GM19193 (cell line): ENCODE measurements at regions not wholly inside any gene's neighbourhood (a gene's known extent, or its start where the extent isn't known, plus 50 kb on each side); places are given as distances from the start of the nearest gene placed in this dataset.

Experiments
- POLR2A ChIP-seq: IDR thresholded peaks from 4 replicates; pipeline ENCODE4 v1.6.1; 2011; ENCODE audit not compliant: insufficient read depth, insufficient read length; ENCODE audit errors: extremely low read depth

DNA sequence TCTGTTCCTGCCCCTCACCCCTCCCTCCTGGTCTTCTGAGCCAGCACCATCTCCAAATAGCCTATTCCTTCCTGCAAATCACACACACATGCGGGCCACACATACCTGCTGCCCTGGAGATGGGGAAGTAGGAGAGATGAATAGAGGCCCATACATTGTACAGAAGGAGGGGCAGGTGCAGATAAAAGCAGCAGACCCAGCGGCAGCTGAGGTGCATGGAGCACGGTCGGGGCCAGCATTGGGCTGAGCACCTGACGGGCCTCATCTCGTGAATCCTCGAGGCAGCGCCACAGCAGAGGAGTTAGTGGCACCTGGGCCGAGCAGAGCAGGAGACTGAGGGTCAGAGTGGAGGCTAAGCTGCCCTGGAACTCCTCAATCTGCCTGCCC lies 941.8 kb downstream of the BRD1 start:
- no peak for TF ChIP-seq POLR2A

DNA sequence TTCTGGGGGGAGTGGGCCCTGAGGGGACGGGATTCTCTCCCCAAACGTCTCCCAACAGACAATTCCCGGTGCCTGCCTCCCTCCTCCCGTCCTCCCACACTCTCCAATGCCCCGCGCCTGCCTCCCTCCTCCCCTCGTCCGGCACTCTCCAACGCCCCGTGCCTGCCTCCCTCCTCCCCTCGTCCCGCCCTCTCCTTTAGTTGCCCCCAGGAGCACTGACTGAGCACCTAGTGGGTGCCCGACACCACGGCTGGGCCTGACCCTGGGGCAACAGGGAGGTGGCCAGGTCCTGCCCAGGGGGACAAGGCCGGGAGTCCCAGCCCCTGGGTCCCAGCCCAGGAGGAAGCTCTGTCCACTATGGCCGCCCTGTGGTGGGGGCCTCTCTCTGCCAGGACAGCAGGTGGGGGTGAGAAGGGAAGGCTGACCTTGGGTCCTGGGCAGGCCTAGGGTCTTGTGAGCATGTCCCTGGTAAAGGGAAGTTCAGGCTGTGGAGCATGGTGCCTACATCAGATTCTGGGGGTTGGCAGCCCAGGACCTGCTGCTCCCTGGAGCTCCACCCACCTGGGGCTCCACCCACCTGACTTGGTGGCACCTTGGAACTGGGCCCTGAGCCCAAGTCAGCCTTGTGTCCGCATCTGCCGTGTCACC lies 942.3 kb downstream of the BRD1 start:
- TF ChIP-seq POLR2A = no peak

DNA sequence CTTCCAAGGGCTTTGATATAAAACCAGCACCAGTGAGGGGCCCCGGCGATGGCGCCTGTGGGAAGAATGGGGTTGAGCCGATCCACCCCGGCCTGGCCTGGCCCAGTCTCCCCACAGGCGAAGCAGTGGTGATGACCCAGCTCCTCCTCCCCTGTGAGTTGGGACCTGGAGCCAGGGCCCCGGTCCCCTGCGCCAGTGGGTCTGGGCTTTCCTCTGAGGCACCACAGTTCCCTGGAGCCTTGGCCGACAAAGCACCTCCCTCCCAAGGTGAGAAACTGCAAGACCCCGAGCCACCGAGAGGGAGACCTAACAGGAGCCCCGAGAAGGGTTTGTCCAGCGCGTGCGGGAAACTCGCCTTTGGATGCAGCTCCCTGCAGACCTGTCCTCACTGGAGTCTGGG lies 942.9 kb downstream of the BRD1 start:
- no peak for TF ChIP-seq POLR2A

DNA sequence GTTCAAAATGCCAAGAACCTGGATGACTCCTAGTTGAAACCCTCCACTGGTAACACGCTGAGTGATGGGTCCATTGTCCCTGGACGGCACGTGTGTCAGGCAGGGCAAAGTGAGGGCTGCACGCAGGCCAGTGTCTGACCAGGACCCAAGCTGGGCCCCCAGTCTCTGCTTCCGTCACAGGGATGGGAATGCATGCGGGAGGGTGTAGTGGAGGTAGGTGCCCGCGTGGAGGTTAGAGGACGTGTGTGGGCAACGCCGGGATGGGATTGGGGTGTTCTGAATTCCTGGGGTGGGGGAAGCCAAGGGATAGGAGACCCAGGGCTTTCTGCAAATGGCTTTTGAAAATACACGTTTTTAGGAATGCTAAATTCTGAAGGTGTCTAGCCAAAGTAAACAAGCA lies 943.3 kb downstream of the BRD1 start:
- no peak for TF ChIP-seq POLR2A

DNA sequence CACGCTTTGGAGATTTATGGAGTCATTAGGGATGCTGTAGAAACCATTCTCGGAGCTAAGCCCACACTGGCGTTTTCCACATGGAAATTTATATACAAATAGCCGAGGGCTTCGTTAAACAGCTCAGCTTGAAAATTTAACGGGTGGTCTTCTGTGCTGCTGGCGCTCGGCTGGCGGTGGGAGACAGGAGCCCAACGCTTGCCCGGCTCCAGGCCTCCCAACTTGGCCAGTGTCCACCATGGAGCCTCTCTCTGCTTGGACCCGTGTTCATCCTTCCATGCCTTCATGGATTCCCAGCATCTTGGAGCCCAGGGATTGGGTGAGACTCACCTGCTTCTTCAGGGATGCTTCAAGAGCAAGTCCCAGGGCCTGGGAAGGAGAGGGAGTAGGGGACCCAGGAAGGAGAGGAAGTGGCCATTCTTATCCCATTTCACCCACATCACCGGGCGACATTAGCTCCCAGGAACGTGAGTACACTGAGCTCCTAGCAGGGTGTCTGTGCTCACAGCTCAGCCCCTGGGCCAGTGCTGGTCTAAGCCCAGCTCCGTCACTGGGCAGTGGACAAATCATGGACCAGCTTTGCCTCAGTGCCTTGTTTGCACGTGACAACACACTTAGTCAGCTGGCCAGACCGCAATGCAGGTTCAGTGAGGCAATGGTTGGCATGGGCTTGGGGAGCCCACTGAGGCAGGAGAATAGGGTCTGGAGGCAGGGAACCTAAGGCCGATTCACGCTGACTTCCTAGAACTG lies 944.3 kb downstream of the BRD1 start:
- TF ChIP-seq POLR2A = no peak

DNA sequence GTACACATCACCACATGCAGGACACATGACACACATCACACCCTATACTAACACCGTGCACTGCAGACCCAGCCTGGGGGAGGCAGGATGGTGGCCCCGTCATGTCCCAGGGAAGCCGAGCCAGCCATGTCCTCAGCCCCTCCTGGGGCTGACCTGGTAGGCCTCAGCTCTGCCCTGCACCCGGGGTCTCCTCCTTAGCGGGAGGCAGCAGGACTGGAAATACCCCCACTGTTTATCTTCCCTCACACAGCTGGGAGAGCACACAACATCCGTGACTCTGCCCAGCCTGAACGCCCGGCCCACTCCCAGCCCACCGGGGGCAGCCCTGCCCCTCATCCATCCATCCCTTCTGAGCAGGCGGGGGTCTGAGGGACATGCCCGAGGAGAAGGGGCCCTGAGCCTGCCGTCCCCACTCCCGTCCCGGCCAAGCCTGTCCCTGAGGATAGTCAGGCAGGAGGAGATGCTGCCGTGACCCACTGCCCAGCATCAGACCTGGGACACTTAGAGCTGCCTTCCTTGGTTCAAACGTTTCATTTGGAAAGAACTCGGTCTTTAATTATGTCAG lies 945.0 kb downstream of the BRD1 start:
- TF ChIP-seq POLR2A = no peak

DNA sequence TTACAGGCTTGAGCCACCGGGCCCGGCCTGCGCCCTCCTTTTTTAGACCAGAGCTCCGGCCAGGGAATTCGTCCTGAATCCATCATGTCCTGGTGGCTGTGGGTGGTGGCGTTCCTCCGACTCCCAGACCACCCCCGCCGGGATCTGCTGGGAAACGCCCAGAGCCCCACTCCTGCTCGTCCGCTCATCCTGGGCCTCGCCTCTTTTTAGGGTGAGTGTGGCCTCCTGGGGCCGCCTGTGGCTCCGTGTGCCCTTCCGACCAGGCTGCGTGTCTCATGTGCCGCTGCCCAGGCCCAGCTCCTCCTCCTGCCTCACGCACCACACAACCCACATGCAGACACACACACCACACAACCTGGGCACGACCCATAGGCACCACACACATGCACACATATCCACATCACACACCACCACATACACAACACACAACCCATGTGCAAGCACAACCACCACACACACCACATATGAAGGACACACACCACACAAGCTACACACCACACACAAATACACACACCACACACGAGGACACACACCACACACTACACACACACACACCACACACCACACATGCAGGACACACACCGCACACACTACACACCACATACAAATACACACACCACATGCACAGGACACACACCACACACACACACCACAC lies 946.2 kb downstream of the BRD1 start:
- TF ChIP-seq POLR2A = no peak

DNA sequence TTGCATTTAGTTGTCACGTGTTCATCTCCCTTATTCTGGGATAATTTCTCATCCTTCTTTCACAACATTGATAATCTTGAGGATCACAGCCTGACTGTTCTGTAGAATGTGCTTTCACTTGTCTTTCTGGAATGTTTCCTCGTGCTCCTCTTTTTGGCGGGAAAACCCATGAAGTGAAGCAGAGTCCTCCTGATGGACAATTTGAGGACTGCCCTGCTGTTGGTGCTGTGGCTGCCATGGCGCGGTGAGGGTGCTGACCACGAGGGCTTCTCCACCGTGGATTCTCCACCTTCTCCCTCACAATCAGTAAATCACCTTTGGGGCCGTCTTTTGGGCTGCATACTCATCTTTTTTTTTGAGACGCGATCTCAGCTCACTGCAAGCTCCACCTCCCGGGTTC lies 946.9 kb downstream of the BRD1 start:
- no peak for TF ChIP-seq POLR2A

DNA sequence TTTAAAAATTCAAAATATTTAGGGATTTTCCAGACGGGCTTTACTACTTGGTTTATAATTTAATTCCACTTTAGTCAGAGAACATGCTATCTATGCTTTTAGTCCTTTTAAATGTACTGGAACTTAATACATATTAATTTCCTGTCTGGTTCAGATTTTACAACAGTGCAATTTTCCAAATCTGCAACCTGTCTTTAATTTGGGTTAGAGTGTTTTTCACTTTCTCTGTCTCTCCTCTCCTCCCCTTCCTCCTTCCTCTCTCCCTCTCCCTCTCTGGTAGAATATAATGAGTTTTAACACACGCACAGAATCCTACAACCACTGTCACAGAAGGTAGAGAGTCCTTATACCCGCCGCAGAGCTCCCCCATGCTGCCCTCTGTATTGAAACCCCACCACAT lies 950.7 kb downstream of the BRD1 start:
- no peak for TF ChIP-seq POLR2A

DNA sequence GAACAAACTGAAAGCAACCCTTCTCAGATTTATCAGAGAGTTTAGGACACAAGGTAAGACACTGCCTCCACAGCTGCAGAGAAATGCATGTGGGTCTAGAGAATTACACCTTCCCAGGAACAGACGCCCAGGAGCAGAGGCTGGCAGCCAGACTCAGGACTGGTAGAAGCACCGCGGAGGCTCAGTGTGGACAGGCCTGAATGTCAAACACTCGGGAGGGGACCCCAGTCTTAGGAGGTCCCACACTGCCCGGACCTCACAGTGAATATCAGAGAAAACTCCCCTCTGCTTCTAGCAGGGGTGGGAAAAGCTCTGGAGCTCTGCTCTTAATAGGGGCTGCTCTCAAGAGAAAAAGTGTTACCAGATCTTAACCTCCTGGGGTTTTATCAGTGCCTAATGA lies 952.7 kb downstream of the BRD1 start:
- no peak for TF ChIP-seq POLR2A

DNA sequence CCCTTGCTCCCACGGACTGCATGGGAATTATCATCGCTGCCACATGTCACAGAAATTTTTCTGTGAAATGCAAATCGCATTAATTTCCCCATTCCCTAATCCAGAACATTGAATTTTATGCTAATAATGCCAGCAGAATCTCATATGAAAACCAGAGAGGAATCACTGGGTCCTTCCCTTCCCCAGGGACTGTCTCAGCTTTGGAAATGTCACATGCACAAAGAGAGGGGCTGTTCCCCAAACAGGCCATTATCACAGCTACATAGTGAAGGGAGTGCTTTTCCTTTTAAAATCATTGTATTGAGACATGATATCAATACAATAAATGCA lies 954.5 kb downstream of the BRD1 start:
- no peak for TF ChIP-seq POLR2A

DNA sequence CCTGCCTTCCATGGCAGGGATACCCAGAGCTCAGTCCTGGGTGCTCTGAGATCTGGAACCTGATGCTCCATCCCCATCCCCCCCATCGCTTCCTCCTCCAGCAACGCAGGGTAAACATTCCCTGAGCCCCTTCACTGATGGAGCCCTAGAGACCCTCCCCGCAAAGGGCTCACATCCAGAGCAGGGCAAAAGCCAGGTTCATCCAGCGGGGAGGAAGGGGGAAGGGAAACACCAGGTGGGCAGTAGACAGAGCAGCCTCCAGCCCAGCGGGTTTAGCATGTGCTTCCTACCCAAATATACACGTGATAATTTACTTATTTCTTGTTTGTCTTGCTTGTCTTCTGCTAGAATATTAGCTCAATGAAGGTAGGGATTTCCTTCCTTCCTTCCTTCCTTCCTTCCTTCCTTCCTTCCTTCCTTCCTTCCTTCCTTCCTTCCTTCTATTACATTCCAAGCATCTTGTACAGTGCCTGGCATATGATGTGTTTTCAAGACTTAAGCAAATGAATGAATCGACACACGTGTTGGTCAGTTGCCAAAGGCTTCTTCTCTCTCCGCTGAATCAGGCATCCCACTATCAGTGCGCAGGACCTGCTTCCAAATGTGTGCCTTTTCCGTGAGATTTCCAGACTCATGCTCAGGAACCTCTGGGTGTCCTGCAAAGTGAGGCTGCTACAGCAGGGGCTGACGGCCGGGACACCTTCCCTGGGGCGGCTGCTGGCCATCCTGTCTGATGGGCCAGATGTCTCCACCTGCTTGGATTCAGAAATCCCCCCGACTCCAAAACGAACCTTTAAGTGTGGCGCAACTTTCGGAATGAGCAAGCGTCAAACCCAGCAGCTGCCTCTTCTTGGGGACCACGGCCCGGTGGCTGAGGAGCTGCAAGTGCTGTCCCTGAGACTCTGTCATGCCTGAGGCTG lies 955.1 kb downstream of the BRD1 start:
- no peak for TF ChIP-seq POLR2A

DNA sequence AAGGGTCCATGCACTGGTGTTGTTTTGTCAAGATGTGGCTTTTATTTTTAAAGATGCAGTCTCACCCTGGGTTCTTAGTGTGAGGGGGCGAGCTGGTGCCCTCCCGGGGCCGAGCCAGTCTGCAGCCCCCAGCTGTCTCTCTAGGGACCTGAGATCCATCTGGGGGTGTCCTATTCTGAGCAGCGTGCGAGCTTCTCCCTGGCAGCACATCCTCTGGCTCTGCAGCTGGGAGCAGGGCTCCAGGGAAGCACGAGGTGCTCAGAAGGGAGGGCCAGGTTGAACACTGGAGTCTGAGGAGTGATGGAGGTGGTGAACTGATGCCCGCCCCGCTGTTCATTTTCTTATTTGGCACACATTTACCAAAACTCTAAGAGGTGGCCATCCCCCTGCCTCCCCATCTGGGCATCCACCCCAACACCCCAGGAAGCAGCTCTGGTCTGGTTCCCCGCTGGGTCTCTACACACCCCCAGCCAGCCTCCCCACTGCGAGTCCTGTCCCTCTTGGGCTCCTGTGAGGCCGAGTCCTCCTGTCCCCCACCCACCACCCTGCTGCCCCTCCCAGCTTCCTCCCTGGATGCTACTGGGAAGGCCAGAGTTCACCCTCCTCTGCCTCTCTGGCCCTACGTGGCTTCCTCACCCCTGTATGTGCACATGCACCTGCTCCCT lies 956.4 kb downstream of the BRD1 start:
- TF ChIP-seq POLR2A = no peak

DNA sequence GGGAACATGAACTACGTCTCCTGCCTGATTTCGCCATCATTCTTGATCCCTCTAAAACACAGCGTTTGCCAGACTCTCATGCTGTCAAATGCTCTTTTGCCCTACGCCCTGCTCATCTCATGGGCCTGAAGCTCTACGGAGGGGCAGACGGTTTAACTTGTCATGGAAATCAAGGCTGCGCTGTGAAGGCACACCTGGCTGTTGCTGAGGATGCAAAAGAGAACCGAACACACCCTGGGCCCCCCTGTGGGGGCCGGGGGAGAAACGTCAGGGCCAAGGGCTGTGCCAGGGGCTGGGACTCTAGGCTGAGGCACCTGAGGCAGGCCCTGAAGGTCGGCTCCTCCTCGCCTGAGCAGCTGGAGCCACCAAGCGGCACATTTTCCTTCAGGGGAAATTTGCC lies 957.2 kb downstream of the BRD1 start:
- no peak for TF ChIP-seq POLR2A

DNA sequence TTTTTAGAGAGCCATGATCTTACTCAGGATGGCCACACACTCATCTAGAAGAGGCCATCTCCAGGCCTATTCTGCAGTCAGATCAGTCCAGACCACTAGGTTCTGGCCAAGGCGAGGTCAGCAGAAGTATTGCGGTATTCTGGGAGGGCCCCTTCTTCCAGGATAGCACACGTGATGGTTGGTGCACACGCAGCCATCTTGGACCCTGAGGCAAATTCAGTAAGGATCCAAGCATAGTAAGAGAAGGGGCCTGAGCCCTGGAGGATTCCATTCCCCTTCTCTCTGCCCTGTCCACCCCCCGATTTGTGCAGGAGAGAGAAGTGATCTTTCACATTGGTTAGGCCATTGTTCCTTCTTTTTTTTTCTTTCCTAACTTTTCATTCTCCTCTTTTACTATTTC lies 957.9 kb downstream of the BRD1 start:
- no peak for TF ChIP-seq POLR2A

DNA sequence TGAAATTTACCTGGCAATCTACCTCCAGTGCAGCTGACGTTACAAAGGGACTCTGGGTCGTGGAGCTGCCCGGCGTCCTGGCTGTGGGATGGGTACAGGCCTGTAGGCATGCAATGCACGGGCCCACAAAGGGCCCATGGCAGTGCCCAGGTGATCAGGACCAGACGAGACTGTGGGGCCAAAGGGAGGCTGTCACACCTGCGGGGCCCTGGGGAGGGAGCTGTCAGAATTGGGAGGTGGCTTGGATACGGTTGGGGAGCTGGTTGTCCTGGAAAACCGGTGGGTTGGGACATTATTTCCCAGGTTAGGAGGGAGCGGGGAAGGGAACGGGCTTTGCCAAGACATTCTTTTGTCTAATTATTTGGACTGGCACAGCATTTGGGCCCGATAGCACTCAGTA lies 958.5 kb downstream of the BRD1 start:
- TF ChIP-seq POLR2A = no peak
